GM19438 (cell line): ENCODE measurements at regions not wholly inside any gene's neighbourhood (a gene's known extent, or its start where the extent isn't known, plus 50 kb on each side); places are given as distances from the start of the nearest gene placed in this dataset.

ENCODE experiments used
- ATAC-seq: cut with Tn5 transposase; IDR thresholded peaks from one replicate; pipeline ENCODE4 v1.9.1; 2021; ENCODE audit warnings: low read depth; ENCODE audit not compliant: unreplicated experiment

GRCh38 chr5:74116984-74117383, 491.0 kb downstream of the ARHGEF28 start:
- no peak for ATAC-seq

- no peak for ATAC-seq
Observed at GRCh38 chr5:74116266-74116665, 490.3 kb downstream of the ARHGEF28 start.

GRCh38 chr5:74113927-74114326, 487.9 kb downstream of the ARHGEF28 start:
- no peak for ATAC-seq

- ATAC-seq = no peak
Observed at GRCh38 chr5:74113196-74113540, 487.2 kb downstream of the ARHGEF28 start.

GRCh38 chr5:74112372-74113195, 486.6 kb downstream of the ARHGEF28 start:
- no peak for ATAC-seq

GRCh38 chr5:74111764-74112163, 485.8 kb downstream of the ARHGEF28 start:
- ATAC-seq = no peak

GRCh38 chr5:74109344-74109743, 483.3 kb downstream of the ARHGEF28 start:
- ATAC-seq = no peak

- no peak for ATAC-seq
Observed at GRCh38 chr5:74107899-74108298, 481.9 kb downstream of the ARHGEF28 start.

GRCh38 chr5:74105126-74105780, 479.3 kb downstream of the ARHGEF28 start:
- ATAC-seq = no peak

- no peak for ATAC-seq
Observed at GRCh38 chr5:74103131-74104023, 477.4 kb downstream of the ARHGEF28 start.

GRCh38 chr5:74100268-74100665, 474.3 kb downstream of the ARHGEF28 start:
- no peak for ATAC-seq

- no peak for ATAC-seq
Observed at GRCh38 chr5:74099538-74100267, 473.7 kb downstream of the ARHGEF28 start.

- ATAC-seq = no peak
Observed at GRCh38 chr5:74098941-74099340, 472.9 kb downstream of the ARHGEF28 start.

GRCh38 chr5:74098456-74098855, 472.5 kb downstream of the ARHGEF28 start:
- no peak for ATAC-seq

- no peak for ATAC-seq
Observed at GRCh38 chr5:74096325-74096724, 470.3 kb downstream of the ARHGEF28 start.

- ATAC-seq = no peak
Observed at GRCh38 chr5:74095871-74096270, 469.9 kb downstream of the ARHGEF28 start.

GRCh38 chr5:74094782-74095108, 468.7 kb downstream of the ARHGEF28 start:
- no peak for ATAC-seq

- no peak for ATAC-seq
Observed at GRCh38 chr5:74094096-74094781, 468.2 kb downstream of the ARHGEF28 start.

- no peak for ATAC-seq
Observed at GRCh38 chr5:74093561-74093960, 467.6 kb downstream of the ARHGEF28 start.

GRCh38 chr5:74092766-74093165, 466.8 kb downstream of the ARHGEF28 start:
- no peak for ATAC-seq
